ENCODE measurements at regions not wholly inside any gene's neighbourhood (a gene's known extent, or its start where the extent isn't known, plus 50 kb on each side); places are given as distances from the start of the nearest gene placed in this dataset.

GRCh38 chr18:39329496-39330275, 1764.1 kb upstream of the CELF4 start:
- Histone ChIP-seq H3K9me3 (ENCODE audit: control insufficient read depth in 1 of 2, low read length in 2 of 2) (no peaks in the 10 kb centered on the region), H3K36me3 (ENCODE audit: insufficient read depth, low read length) (no peaks in the 10 kb centered on the region), H3K27ac (ENCODE audit: low read depth, low read length) (no peak overlapping the region), H3K4me3 (ENCODE audit: low read length in 2 of 2) (no peak overlapping the region), H3K27me3 (ENCODE audit: insufficient read depth, low read length) (no peaks in the 10 kb centered on the region), H3K4me1 (ENCODE audit: insufficient read depth, low read length) (no peaks in the 10 kb centered on the region)
- H3K4me3 Mint-ChIP-seq: no peak overlapping the region
- H3K36me3 Mint-ChIP-seq: no peaks in the 10 kb centered on the region
- ChIA-PET CTCF (ENCODE audit: partially characterized antibody) (no interaction called here), POLR2A (ENCODE audit: partially characterized antibody) (no interaction called here)
- H3K27me3 Mint-ChIP-seq: no peaks in the 10 kb centered on the region
- H3K4me1 Mint-ChIP-seq: no peaks in the 10 kb centered on the region
- H3K27ac Mint-ChIP-seq: no peak overlapping the region
- DNase-seq: no peak
- peaks cover 0 to 6% (median 1%) of the 10 kb centered on the region in 8 donors for H3K9me3 Mint-ChIP-seq
- intact Hi-C loops (cut with micrococcal nuclease): no loop called here

- no peaks in the 10 kb centered on the region for H3K27me3 Mint-ChIP-seq
- Histone ChIP-seq H3K36me3 (ENCODE audit: insufficient read depth, low read length) (no peaks in the 10 kb centered on the region), H3K9me3 (ENCODE audit: control insufficient read depth in 1 of 2, low read length in 2 of 2) (no peaks in the 10 kb centered on the region), H3K27me3 (ENCODE audit: insufficient read depth, low read length) (no peaks in the 10 kb centered on the region), H3K4me3 (ENCODE audit: low read length in 2 of 2) (no peak overlapping the region), H3K27ac (ENCODE audit: low read depth, low read length) (no peak overlapping the region), H3K4me1 (ENCODE audit: insufficient read depth, low read length) (no peaks in the 10 kb centered on the region)
- no peaks in the 10 kb centered on the region for H3K4me1 Mint-ChIP-seq
- intact Hi-C loops (cut with micrococcal nuclease): no loop called here
- no peak overlapping the region for H3K27ac Mint-ChIP-seq
- ChIA-PET CTCF (ENCODE audit: partially characterized antibody) (no interaction called here), POLR2A (ENCODE audit: partially characterized antibody) (no interaction called here)
- DNase-seq: no peak
- H3K4me3 Mint-ChIP-seq: no peak overlapping the region
- peaks cover 0 to 4% (median 0%) of the 10 kb centered on the region in 8 donors for H3K9me3 Mint-ChIP-seq
- no peaks in the 10 kb centered on the region for H3K36me3 Mint-ChIP-seq
These were observed 1761.2 kb upstream of the CELF4 start for GRCh38 chr18:39326772-39327171.

GRCh38 chr18:39325973-39326372, 1760.4 kb upstream of the CELF4 start:
- Histone ChIP-seq H3K27me3 (ENCODE audit: insufficient read depth, low read length) (no peaks in the 10 kb centered on the region), H3K4me1 (ENCODE audit: insufficient read depth, low read length) (no peaks in the 10 kb centered on the region), H3K27ac (ENCODE audit: low read depth, low read length) (no peak overlapping the region), H3K4me3 (ENCODE audit: low read length in 2 of 2) (no peak overlapping the region), H3K36me3 (ENCODE audit: insufficient read depth, low read length) (no peaks in the 10 kb centered on the region), H3K9me3 (ENCODE audit: control insufficient read depth in 1 of 2, low read length in 2 of 2) (no peaks in the 10 kb centered on the region)
- Mint-ChIP-seq H3K27me3 (no peaks in the 10 kb centered on the region), H3K4me3 (no peak overlapping the region), H3K9me3 (peaks cover 0 to 3% (median 0%) of the 10 kb centered on the region in 8 donors), H3K36me3 (no peaks in the 10 kb centered on the region), H3K27ac (no peak overlapping the region), H3K4me1 (no peaks in the 10 kb centered on the region)
- POLR2A ChIA-PET (ENCODE audit: partially characterized antibody): no interaction called here
- CTCF ChIA-PET (ENCODE audit: partially characterized antibody): no interaction called here
- intact Hi-C loops (cut with micrococcal nuclease): no loop called here
- no peak for DNase-seq

GRCh38 chr18:39319141-39319540, 1753.5 kb upstream of the CELF4 start:
- Histone ChIP-seq H3K4me1 (ENCODE audit: insufficient read depth, low read length) (no peaks in the 10 kb centered on the region), H3K27ac (ENCODE audit: low read depth, low read length) (no peak overlapping the region), H3K4me3 (ENCODE audit: low read length in 2 of 2) (no peak overlapping the region), H3K9me3 (ENCODE audit: control insufficient read depth in 1 of 2, low read length in 2 of 2) (no peaks in the 10 kb centered on the region), H3K27me3 (ENCODE audit: insufficient read depth, low read length) (peaks cover 3% of the 10 kb centered on the region), H3K36me3 (ENCODE audit: insufficient read depth, low read length) (no peaks in the 10 kb centered on the region)
- ChIA-PET POLR2A (ENCODE audit: partially characterized antibody) (no interaction called here), CTCF (ENCODE audit: partially characterized antibody) (interaction anchor here (0.6 kb wide), 1 partner anchor 45 kb away, joined by 4 read pairs; no protein-coding TSS in a partner anchor)
- intact Hi-C loops (cut with micrococcal nuclease): no loop called here
- Mint-ChIP-seq H3K36me3 (no peaks in the 10 kb centered on the region), H3K9me3 (peaks cover 0 to 4% (median 0%) of the 10 kb centered on the region in 8 donors), H3K27me3 (no peaks in the 10 kb centered on the region), H3K4me3 (no peak overlapping the region), H3K27ac (no peak overlapping the region), H3K4me1 (no peaks in the 10 kb centered on the region)
- DNase-seq: no peak

GRCh38 chr18:39318462-39318861, 1752.9 kb upstream of the CELF4 start:
- ChIA-PET CTCF (ENCODE audit: partially characterized antibody) (no interaction called here), POLR2A (ENCODE audit: partially characterized antibody) (no interaction called here)
- DNase-seq: no peak
- H3K27me3 ChIP-seq (ENCODE audit: insufficient read depth, low read length): peaks cover 3% of the 10 kb centered on the region
- no peak overlapping the region for H3K4me3 ChIP-seq (ENCODE audit: low read length in 2 of 2)
- Mint-ChIP-seq H3K36me3 (no peaks in the 10 kb centered on the region), H3K9me3 (peaks cover 0 to 4% (median 0%) of the 10 kb centered on the region in 8 donors), H3K27ac (no peak overlapping the region), H3K4me3 (no peak overlapping the region), H3K27me3 (no peaks in the 10 kb centered on the region), H3K4me1 (no peaks in the 10 kb centered on the region)
- no peak overlapping the region for H3K27ac ChIP-seq (ENCODE audit: low read depth, low read length)
- H3K36me3 ChIP-seq (ENCODE audit: insufficient read depth, low read length): no peaks in the 10 kb centered on the region
- intact Hi-C loops (cut with micrococcal nuclease): no loop called here
- no peaks in the 10 kb centered on the region for H3K9me3 ChIP-seq (ENCODE audit: control insufficient read depth in 1 of 2, low read length in 2 of 2)
- no peaks in the 10 kb centered on the region for H3K4me1 ChIP-seq (ENCODE audit: insufficient read depth, low read length)

GRCh38 chr18:39318008-39318407, 1752.4 kb upstream of the CELF4 start:
- H3K4me1 ChIP-seq (ENCODE audit: insufficient read depth, low read length): no peaks in the 10 kb centered on the region
- H3K27ac ChIP-seq (ENCODE audit: low read depth, low read length): no peak overlapping the region
- ChIA-PET POLR2A (ENCODE audit: partially characterized antibody) (no interaction called here), CTCF (ENCODE audit: partially characterized antibody) (no interaction called here)
- H3K27ac Mint-ChIP-seq: no peak overlapping the region
- no peaks in the 10 kb centered on the region for H3K27me3 Mint-ChIP-seq
- H3K9me3 ChIP-seq (ENCODE audit: control insufficient read depth in 1 of 2, low read length in 2 of 2): no peaks in the 10 kb centered on the region
- peaks cover 3% of the 10 kb centered on the region for H3K27me3 ChIP-seq (ENCODE audit: insufficient read depth, low read length)
- H3K36me3 ChIP-seq (ENCODE audit: insufficient read depth, low read length): no peaks in the 10 kb centered on the region
- DNase-seq: no peak
- peaks cover 0 to 4% (median 0%) of the 10 kb centered on the region in 8 donors for H3K9me3 Mint-ChIP-seq
- intact Hi-C loops (cut with micrococcal nuclease): no loop called here
- H3K4me3 ChIP-seq (ENCODE audit: low read length in 2 of 2): no peak overlapping the region
- H3K4me1 Mint-ChIP-seq: no peaks in the 10 kb centered on the region
- no peak overlapping the region for H3K4me3 Mint-ChIP-seq
- no peaks in the 10 kb centered on the region for H3K36me3 Mint-ChIP-seq

- Histone ChIP-seq H3K36me3 (ENCODE audit: insufficient read depth, low read length) (no peaks in the 10 kb centered on the region), H3K4me3 (ENCODE audit: low read length in 2 of 2) (no peak overlapping the region), H3K27ac (ENCODE audit: low read depth, low read length) (no peak overlapping the region), H3K4me1 (ENCODE audit: insufficient read depth, low read length) (no peaks in the 10 kb centered on the region), H3K27me3 (ENCODE audit: insufficient read depth, low read length) (peaks cover 3% of the 10 kb centered on the region), H3K9me3 (ENCODE audit: control insufficient read depth in 1 of 2, low read length in 2 of 2) (no peaks in the 10 kb centered on the region)
- no peak for DNase-seq
- no peaks in the 10 kb centered on the region for H3K4me1 Mint-ChIP-seq
- H3K9me3 Mint-ChIP-seq: peaks cover 0 to 8% (median 5%) of the 10 kb centered on the region in 8 donors
- no peak overlapping the region for H3K4me3 Mint-ChIP-seq
- CTCF ChIA-PET (ENCODE audit: partially characterized antibody): no interaction called here
- POLR2A ChIA-PET (ENCODE audit: partially characterized antibody): no interaction called here
- intact Hi-C loops (cut with micrococcal nuclease): no loop called here
- H3K27me3 Mint-ChIP-seq: no peaks in the 10 kb centered on the region
- no peak overlapping the region for H3K27ac Mint-ChIP-seq
- no peaks in the 10 kb centered on the region for H3K36me3 Mint-ChIP-seq
These were observed 1749.0 kb upstream of the CELF4 start for GRCh38 chr18:39314595-39314994.

All from CD4-positive, alpha-beta memory T cell (primary cell).